RWPE2 (cell line): ENCODE measurements at regions not wholly inside any gene's neighbourhood (a gene's known extent, or its start where the extent isn't known, plus 50 kb on each side); places are given as distances from the start of the nearest gene placed in this dataset.

Experiments
- ATAC-seq: fragments of 200-7000 bp; cut with Tn5 transposase; 3 replicates; pipeline ENCODE4 v1.9.1; 2021; ENCODE audit warnings: low read depth
- DNase-seq: peaks from one replicate; pipeline ENCODE4 v3.0.0-alpha.2; 2020; ENCODE audit warnings: low spot score
- H3K27ac ChIP-seq: fragments of 450-650 bp; 2 replicates; pipeline ENCODE4 v1.5.1; 2017; ENCODE audit warnings: mild to moderate bottlenecking; ENCODE audit not compliant: poor library complexity, severe bottlenecking
- H3K27me3 ChIP-seq: fragments of 250-450 bp; sonication (Bioruptor Pico); 2 replicates; pipeline ENCODE4 v1.5.1; 2021; ENCODE audit warnings: mild to moderate bottlenecking, moderate library complexity; ENCODE audit not compliant: insufficient read depth, poor library complexity, severe bottlenecking
- H3K36me3 ChIP-seq: fragments of 250-450 bp; sonication (Bioruptor Pico); 2 replicates; pipeline ENCODE4 v1.5.1; 2020; ENCODE audit warnings: low read depth, mild to moderate bottlenecking, moderate library complexity
- H3K4me1 ChIP-seq: fragments of 250-450 bp; sonication (Bioruptor Pico); 2 replicates; pipeline ENCODE4 v1.5.1; 2021; ENCODE audit warnings: mild to moderate bottlenecking, moderate library complexity; ENCODE audit not compliant: insufficient read depth, poor library complexity, severe bottlenecking
- H3K4me3 ChIP-seq: fragments of 250-450 bp; sonication (Bioruptor Pico); 2 replicates; pipeline ENCODE4 v1.5.1; 2021; ENCODE audit warnings: mild to moderate bottlenecking, moderate library complexity; ENCODE audit not compliant: severe bottlenecking
- H3K9me3 ChIP-seq: fragments of 250-450 bp; sonication (Bioruptor Pico); 2 replicates; pipeline ENCODE4 v1.5.1; 2021; ENCODE audit warnings: mild to moderate bottlenecking, moderate library complexity; ENCODE audit not compliant: severe bottlenecking
- CTCF ChIP-seq: fragments of 450-650 bp; IDR thresholded peaks from one replicate; pipeline ENCODE4 v1.5.1; 2017; ENCODE audit warnings: mild to moderate bottlenecking, moderate library complexity; ENCODE audit not compliant: poor library complexity, severe bottlenecking

GRCh38 chr10:110361800-110362456 lies 57.2 kb upstream of the SMNDC1 start:
- no peak for TF ChIP-seq CTCF
- Histone ChIP-seq H3K4me1 (peaks cover 34% of the 10 kb centered on the region), H3K4me3 (no peak overlapping the region), H3K27ac (no peak overlapping the region), H3K9me3 (no peaks in the 10 kb centered on the region), H3K27me3 (no peaks in the 10 kb centered on the region), H3K36me3 (no peaks in the 10 kb centered on the region)
- DNase-seq (no peak), ATAC-seq (no peak)

GRCh38 chr10:110363572-110364411 lies 59.1 kb upstream of the SMNDC1 start:
- DNase-seq: no peak
- no peak for TF ChIP-seq CTCF

GRCh38 chr10:110364531-110364937 lies 59.8 kb upstream of the SMNDC1 start:
- peak; percentile 83 for DNase-seq
- H3K27me3 ChIP-seq: no peaks in the 10 kb centered on the region
- ATAC-seq: peak; percentile 67
- TF ChIP-seq CTCF: no peak
- no peaks in the 10 kb centered on the region for H3K9me3 ChIP-seq
- no peak overlapping the region for H3K27ac ChIP-seq
- H3K4me3 ChIP-seq: no peak overlapping the region
- H3K4me1 ChIP-seq: peaks cover 15% of the 10 kb centered on the region
- H3K36me3 ChIP-seq: no peaks in the 10 kb centered on the region

More at GRCh38 chr10:110363572-110364411, 59.1 kb upstream of the SMNDC1 start:
- H3K4me3 ChIP-seq: no peak overlapping the region
- no peak for ATAC-seq
- peaks cover 20% of the 10 kb centered on the region for H3K4me1 ChIP-seq
- no peaks in the 10 kb centered on the region for H3K9me3 ChIP-seq
- H3K36me3 ChIP-seq: no peaks in the 10 kb centered on the region
- no peak overlapping the region for H3K27ac ChIP-seq
- H3K27me3 ChIP-seq: no peaks in the 10 kb centered on the region

DNA sequence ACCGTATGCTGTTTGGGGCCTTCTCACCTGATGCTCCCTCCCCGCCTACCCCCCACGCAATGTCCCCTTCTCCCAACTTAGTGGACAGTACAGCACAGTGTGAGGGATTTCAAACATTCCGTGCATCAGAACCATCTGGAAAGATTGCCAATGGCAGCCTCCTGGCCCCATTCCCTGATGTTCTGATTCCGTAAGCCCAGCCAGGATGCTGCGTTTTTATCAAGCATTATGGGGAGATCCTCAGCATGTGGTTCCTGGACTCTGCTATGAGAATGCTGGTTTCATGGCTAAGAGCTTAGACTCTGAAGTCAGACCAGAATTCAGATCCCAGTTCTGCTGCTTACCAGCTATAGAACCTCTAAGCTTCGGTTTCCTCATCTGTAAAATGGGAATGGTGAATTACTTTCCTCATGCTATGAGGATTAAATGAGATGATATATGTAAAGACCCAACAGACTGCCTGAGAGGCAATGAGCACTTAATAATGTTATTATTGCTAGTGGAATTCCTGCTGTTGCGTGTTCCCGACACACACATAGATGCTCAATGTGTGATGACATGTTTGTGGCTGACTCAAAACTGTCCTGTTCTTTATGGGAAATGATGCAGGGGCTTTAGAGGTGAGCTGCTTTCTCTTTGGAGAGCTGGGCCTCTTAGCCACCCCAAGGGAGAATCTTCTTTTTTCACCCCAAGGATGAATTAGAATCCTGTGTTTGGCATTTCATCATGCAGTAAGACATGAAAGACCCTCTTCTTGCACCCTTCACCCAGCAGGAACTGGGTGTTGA lies 60.8 kb upstream of the SMNDC1 start:
- no peaks in the 10 kb centered on the region for H3K9me3 ChIP-seq
- H3K4me1 ChIP-seq: peaks cover 14% of the 10 kb centered on the region
- H3K4me3 ChIP-seq: no peak overlapping the region
- H3K27me3 ChIP-seq: no peaks in the 10 kb centered on the region
- H3K36me3 ChIP-seq: no peaks in the 10 kb centered on the region
- no peak for TF ChIP-seq CTCF
- DNase-seq (no peak), ATAC-seq (no peak)
- H3K27ac ChIP-seq: no peak overlapping the region
